Stimulated activated naive B cell treated with anti-CD40 and anti-IgM and Interleukin-4, amounts not matched to agents 10 μg/mL and 1 μg/mL and 100 μg/mL, for 72 hours (primary cell): ENCODE measurements at regions not wholly inside any gene's neighbourhood (a gene's known extent, or its start where the extent isn't known, plus 50 kb on each side); places are given as distances from the start of the nearest gene placed in this dataset.

Experiments
- ATAC-seq, 2 donors: fragments of 150-1000 bp; cut with Tn5 transposase; replicated peaks; 2 replicates each; pipeline ENCODE4 v1.10.0; 2021; ENCODE audit warnings: moderate library complexity in 1 of 2
- DNase-seq: peaks from one replicate; pipeline ENCODE4 v3.0.0; 2021
- H3K27ac Mint-ChIP-seq: one replicate; pipeline ENCODE4 v1.8.0; 2022; ENCODE audit warnings: mild to moderate bottlenecking, mixed read lengths
- H3K27me3 Mint-ChIP-seq, 2 donors: one replicate each; pipeline ENCODE4 v1.8.0; 2022; ENCODE audit warnings: mixed read lengths in 2 of 2
- H3K36me3 Mint-ChIP-seq, 2 donors: one replicate each; pipeline ENCODE4 v1.8.0; 2022; ENCODE audit warnings: mixed read lengths in 2 of 2, mild to moderate bottlenecking in 1 of 2
- H3K4me1 Mint-ChIP-seq, 2 donors: one replicate each; pipeline ENCODE4 v1.8.0; 2022; ENCODE audit warnings: mixed read lengths in 2 of 2, mild to moderate bottlenecking in 1 of 2
- H3K4me3 Mint-ChIP-seq, 2 donors: one replicate each; pipeline ENCODE4 v1.8.0; 2022; ENCODE audit warnings: mild to moderate bottlenecking in 2 of 2, mixed read lengths in 2 of 2, moderate library complexity in 1 of 2
- H3K9me3 Mint-ChIP-seq, 2 donors: one replicate each; pipeline ENCODE4 v1.8.0; 2022; ENCODE audit warnings: mixed read lengths in 2 of 2, mild to moderate bottlenecking in 1 of 2

GRCh38 chr9:106621313-106622163 is 241.4 kb upstream of the ZNF462 start:
- no peaks in the 10 kb centered on the region for H3K9me3 Mint-ChIP-seq
- H3K36me3 Mint-ChIP-seq, result no peaks in the 10 kb centered on the region
- H3K27me3 Mint-ChIP-seq, result no peaks in the 10 kb centered on the region
- H3K27ac Mint-ChIP-seq, result no peak overlapping the region
- H3K4me1 Mint-ChIP-seq, result no peaks in the 10 kb centered on the region
- H3K4me3 Mint-ChIP-seq, result no peak overlapping the region
- DNase-seq (no peak), ATAC-seq (no peak)

GRCh38 chr9:106622164-106622487 is 240.8 kb upstream of the ZNF462 start:
- DNase-seq, result no peak
- Mint-ChIP-seq H3K4me1 (no peaks in the 10 kb centered on the region), H3K27ac (no peak overlapping the region), H3K27me3 (no peaks in the 10 kb centered on the region), H3K4me3 (no peak overlapping the region), H3K9me3 (no peaks in the 10 kb centered on the region), H3K36me3 (no peaks in the 10 kb centered on the region)
- no peak for ATAC-seq

- DNase-seq (no peak), ATAC-seq (no peak)
- Mint-ChIP-seq H3K27me3 (no peaks in the 10 kb centered on the region), H3K9me3 (no peaks in the 10 kb centered on the region), H3K27ac (no peak overlapping the region), H3K36me3 (no peaks in the 10 kb centered on the region), H3K4me1 (no peaks in the 10 kb centered on the region), H3K4me3 (no peak overlapping the region)
Observed at GRCh38 chr9:106623558-106623957, 239.4 kb upstream of the ZNF462 start.

GRCh38 chr9:106625259-106625789 is 237.6 kb upstream of the ZNF462 start:
- DNase-seq, result no peak
- Mint-ChIP-seq H3K4me3 (no peak overlapping the region), H3K36me3 (no peaks in the 10 kb centered on the region), H3K4me1 (no peaks in the 10 kb centered on the region), H3K27me3 (no peaks in the 10 kb centered on the region), H3K27ac (no peak overlapping the region), H3K9me3 (peaks cover 0 to 2% of the 10 kb centered on the region in 2 donors)
- ATAC-seq, result no peak

GRCh38 chr9:106626936-106627335 is 236.0 kb upstream of the ZNF462 start:
- Mint-ChIP-seq H3K4me3 (no peak overlapping the region), H3K27ac (no peak overlapping the region), H3K9me3 (peaks cover 0 to 2% of the 10 kb centered on the region in 2 donors), H3K27me3 (no peaks in the 10 kb centered on the region), H3K36me3 (no peaks in the 10 kb centered on the region), H3K4me1 (no peaks in the 10 kb centered on the region)
- no peak for DNase-seq
- no peak for ATAC-seq

- no peak overlapping the region for H3K4me3 Mint-ChIP-seq
- ATAC-seq (no peak), DNase-seq (no peak)
- H3K4me1 Mint-ChIP-seq, result no peaks in the 10 kb centered on the region
- H3K27ac Mint-ChIP-seq, result no peak overlapping the region
- no peaks in the 10 kb centered on the region for H3K27me3 Mint-ChIP-seq
- H3K36me3 Mint-ChIP-seq, result no peaks in the 10 kb centered on the region
- H3K9me3 Mint-ChIP-seq, result peaks cover 0 to 2% of the 10 kb centered on the region in 2 donors
Observed at GRCh38 chr9:106632621-106633020, 230.3 kb upstream of the ZNF462 start.

GRCh38 chr9:106634183-106634582 is 228.8 kb upstream of the ZNF462 start:
- H3K27me3 Mint-ChIP-seq, result no peaks in the 10 kb centered on the region
- no peaks in the 10 kb centered on the region for H3K4me1 Mint-ChIP-seq
- H3K36me3 Mint-ChIP-seq, result no peaks in the 10 kb centered on the region
- H3K4me3 Mint-ChIP-seq, result no peak overlapping the region
- DNase-seq (no peak), ATAC-seq (no peak)
- H3K9me3 Mint-ChIP-seq, result peaks cover 0 to 2% of the 10 kb centered on the region in 2 donors
- H3K27ac Mint-ChIP-seq, result no peak overlapping the region

- Mint-ChIP-seq H3K4me3 (no peak overlapping the region), H3K36me3 (no peaks in the 10 kb centered on the region), H3K9me3 (no peaks in the 10 kb centered on the region), H3K27me3 (no peaks in the 10 kb centered on the region), H3K4me1 (no peaks in the 10 kb centered on the region), H3K27ac (no peak overlapping the region)
- DNase-seq, result no peak
- ATAC-seq, result no peak
Observed at GRCh38 chr9:106634641-106635040, 228.3 kb upstream of the ZNF462 start.

- Mint-ChIP-seq H3K27me3 (no peaks in the 10 kb centered on the region), H3K27ac (no peak overlapping the region), H3K36me3 (no peaks in the 10 kb centered on the region), H3K9me3 (no peaks in the 10 kb centered on the region), H3K4me1 (no peaks in the 10 kb centered on the region), H3K4me3 (no peak overlapping the region)
- no peak for ATAC-seq
- DNase-seq, result no peak
Observed at GRCh38 chr9:106637486-106637885, 225.5 kb upstream of the ZNF462 start.

- H3K4me3 Mint-ChIP-seq, result no peak overlapping the region
- H3K4me1 Mint-ChIP-seq, result no peaks in the 10 kb centered on the region
- no peak overlapping the region for H3K27ac Mint-ChIP-seq
- no peak for ATAC-seq
- no peak for DNase-seq
- peaks cover 0 to 2% of the 10 kb centered on the region in 2 donors for H3K9me3 Mint-ChIP-seq
- no peaks in the 10 kb centered on the region for H3K27me3 Mint-ChIP-seq
- H3K36me3 Mint-ChIP-seq, result no peaks in the 10 kb centered on the region
Observed at GRCh38 chr9:106639873-106640568, 222.9 kb upstream of the ZNF462 start.

GRCh38 chr9:106643211-106643930 is 219.6 kb upstream of the ZNF462 start:
- H3K36me3 Mint-ChIP-seq, result no peaks in the 10 kb centered on the region
- peaks cover 0 to 3% of the 10 kb centered on the region in 2 donors for H3K9me3 Mint-ChIP-seq
- ATAC-seq (no peak), DNase-seq (no peak)
- H3K4me3 Mint-ChIP-seq, result no peak overlapping the region
- H3K27ac Mint-ChIP-seq, result no peak overlapping the region
- H3K4me1 Mint-ChIP-seq, result no peaks in the 10 kb centered on the region
- H3K27me3 Mint-ChIP-seq, result no peaks in the 10 kb centered on the region

- Mint-ChIP-seq H3K27ac (no peak overlapping the region), H3K9me3 (peaks cover 0 to 3% of the 10 kb centered on the region in 2 donors), H3K4me1 (no peaks in the 10 kb centered on the region), H3K4me3 (no peak overlapping the region), H3K36me3 (no peaks in the 10 kb centered on the region), H3K27me3 (no peaks in the 10 kb centered on the region)
- ATAC-seq (no peak), DNase-seq (no peak)
Observed at GRCh38 chr9:106644661-106645060, 218.3 kb upstream of the ZNF462 start.

GRCh38 chr9:106648799-106649198 is 214.2 kb upstream of the ZNF462 start:
- DNase-seq (no peak), ATAC-seq (no peak)
- Mint-ChIP-seq H3K4me3 (no peak overlapping the region), H3K27me3 (peaks cover 0 to under 1% of the 10 kb centered on the region in 2 donors), H3K4me1 (no peaks in the 10 kb centered on the region), H3K27ac (no peak overlapping the region), H3K9me3 (peaks cover 0 to 1% of the 10 kb centered on the region in 2 donors), H3K36me3 (no peaks in the 10 kb centered on the region)

GRCh38 chr9:106649664-106650063 is 213.3 kb upstream of the ZNF462 start:
- DNase-seq (no peak), ATAC-seq (no peak)
- Mint-ChIP-seq H3K36me3 (no peaks in the 10 kb centered on the region), H3K27me3 (peaks cover 4 to 7% of the 10 kb centered on the region in 2 donors), H3K4me3 (no peak overlapping the region), H3K27ac (no peak overlapping the region), H3K9me3 (peaks cover 4 to 7% of the 10 kb centered on the region in 2 donors), H3K4me1 (no peaks in the 10 kb centered on the region)
